ENCODE measurements at regions not wholly inside any gene's neighbourhood (a gene's known extent, or its start where the extent isn't known, plus 50 kb on each side); places are given as distances from the start of the nearest gene placed in this dataset.
A peak's percentile ranks its signal among the peaks of the same experiment; 100 is the strongest.

DNA sequence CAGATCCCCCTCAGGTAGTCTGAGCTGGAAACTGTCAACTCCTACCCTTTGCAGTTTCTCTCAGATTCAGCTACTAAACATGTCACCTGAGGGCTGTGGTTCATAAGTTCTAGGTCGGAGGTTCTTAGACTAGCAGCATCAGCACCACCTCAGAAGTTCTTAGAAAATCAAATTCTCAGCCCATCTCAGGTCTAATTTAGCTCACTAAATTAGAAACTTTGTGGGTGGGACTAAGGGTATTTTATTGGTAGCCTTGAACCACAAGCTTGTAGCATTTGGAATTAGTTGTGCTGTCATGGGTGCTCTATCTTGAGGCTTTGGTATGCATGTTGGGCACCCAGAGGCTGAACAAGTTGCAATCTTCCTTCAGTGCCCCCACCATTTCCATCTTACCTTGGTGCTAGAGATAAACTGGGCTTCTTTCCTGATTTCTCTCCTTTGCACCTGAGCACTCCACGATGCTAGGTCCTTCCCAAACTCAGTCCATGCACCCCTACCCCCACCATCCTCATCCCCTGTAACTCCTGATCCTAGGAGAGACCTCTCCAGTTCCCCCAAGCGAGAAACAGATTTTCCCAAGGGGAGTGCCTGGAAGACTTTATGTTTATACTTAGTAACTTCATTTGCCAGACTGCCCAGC, 54.2 kb downstream of the S1PR1 start:
- no peak for DNase-seq (ENCODE audit: low read depth in 2 of 2, low spot score in 1 of 2)

DNA sequence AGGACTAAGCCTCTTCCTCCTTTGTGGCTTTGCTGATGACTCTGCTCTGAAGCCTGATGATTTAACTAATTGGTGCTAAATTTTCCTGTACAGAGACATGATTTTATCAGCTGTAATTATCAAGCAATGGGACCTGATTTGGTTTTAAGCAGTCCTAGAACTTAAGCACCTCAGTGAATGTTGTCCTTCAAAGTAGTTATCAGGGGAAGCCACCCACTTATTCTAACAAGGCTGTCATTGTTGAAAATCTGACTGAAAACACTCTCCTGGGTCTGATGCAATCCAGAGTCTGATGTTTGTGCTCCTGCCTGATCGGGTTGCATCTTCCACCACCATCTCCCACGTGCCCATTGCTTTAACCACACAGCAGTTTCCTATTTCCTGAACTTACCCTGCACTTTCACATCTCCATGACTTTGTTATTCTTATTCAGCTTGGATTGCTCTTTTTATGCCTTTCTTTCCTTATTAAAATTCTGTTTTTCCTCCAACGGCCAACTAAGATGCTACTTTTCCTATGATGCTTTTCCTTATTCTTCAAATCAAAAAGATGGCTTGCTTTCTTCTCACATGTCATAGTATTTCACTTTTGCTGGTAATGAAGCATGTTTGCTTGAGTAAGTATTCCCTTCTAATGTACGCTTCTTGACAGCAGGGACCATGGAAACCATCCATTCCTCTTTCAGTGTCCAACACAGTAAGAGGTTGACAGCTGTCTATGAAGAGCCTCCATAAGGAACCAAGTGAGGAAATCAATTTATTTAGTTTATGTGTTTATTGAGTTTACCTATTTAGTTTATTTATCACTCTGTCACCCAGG, 55.0 kb downstream of the S1PR1 start:
- DNase-seq (ENCODE audit: low read depth in 2 of 2, low spot score in 1 of 2), result no peak

DNA sequence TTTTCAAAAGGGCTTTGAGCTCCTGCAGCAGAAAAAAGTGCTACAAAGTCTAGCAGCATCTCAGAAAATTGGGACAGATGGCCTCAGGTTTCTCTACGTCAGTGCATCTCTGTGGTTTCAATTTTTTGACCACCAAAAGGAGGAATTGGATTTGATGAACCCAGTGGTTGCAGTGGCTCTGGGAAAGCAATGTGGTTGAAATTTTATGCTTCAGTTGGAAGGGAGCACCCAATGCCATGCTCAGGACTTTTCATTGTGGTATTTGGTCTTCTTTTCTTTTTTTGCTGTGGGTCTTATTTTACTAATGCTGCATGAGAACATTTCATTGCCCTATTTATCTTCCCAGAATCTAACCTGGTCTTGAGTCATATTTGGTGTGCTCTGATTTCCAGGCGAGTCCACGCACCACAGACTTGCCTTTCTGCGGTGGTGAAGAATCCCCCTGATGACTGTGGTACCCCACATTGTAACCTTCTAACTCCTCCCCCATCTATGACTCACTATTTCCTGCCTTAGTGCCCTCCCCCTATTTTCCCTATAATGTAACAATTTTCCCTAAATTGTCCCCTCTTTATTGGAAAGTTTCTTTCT, 56.7 kb downstream of the S1PR1 start:
- peak in 1 of 2 donors; percentile 21 for DNase-seq (ENCODE audit: low read depth in 2 of 2, low spot score in 1 of 2)

DNA sequence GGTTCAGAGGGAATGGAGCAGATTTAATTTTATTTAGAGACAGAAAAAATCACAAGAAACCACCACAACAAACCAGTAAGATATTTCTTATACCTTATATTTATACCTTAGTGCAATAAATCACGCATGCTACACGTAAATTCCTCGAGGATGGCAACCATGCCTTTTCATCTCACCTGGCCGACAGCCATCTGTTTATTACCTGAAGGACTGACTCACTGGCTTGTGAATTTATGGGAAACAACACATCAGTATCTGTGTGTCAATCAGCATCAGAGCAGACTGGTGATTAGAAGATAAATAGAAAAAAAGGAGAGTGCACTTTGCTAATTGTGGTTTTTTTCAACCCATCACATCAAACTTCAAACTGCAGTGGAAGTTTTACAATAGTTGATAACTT, 58.4 kb downstream of the S1PR1 start:
- no peak for DNase-seq (ENCODE audit: low read depth in 2 of 2, low spot score in 1 of 2)

DNA sequence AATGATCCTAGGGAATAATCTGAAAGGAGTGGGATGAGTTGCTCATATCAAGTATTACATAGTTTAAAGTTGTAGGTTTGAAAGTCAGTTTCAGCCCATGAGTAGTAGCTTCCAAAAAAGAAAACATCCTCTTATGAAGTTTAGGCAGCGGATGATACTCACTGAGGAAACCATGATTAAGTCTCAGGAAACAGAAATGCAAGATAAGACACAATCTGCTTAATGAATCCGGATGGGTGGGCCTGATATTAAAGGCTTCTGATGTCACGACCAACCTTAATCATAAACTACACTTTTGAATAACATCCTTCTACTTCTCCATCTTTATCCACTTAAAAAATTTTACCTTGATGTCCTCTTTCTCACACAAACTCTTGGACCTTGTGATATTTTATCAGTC, 61.8 kb downstream of the S1PR1 start:
- DNase-seq (ENCODE audit: low read depth in 2 of 2, low spot score in 1 of 2), result no peak

DNA sequence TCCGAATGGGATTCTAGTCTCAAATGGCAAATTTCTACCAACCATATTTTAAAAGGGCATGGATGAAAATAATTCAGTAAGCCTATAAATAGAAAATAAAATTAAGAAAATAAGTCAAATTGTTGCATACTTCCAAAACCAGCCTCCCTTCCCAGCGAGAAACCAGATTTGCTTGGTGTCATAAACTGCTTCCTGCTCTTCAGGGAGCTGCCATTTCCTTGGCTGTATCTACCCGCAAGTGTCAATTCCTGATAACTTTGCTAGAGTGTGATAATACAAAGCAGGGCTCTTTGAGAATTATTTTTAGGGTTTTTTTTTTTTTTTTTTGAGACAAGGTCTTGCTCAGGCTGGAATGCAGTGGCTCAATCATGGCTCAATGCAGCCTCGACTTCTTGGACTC, 62.3 kb downstream of the S1PR1 start:
- DNase-seq (ENCODE audit: low read depth in 2 of 2, low spot score in 1 of 2), result no peak

DNA sequence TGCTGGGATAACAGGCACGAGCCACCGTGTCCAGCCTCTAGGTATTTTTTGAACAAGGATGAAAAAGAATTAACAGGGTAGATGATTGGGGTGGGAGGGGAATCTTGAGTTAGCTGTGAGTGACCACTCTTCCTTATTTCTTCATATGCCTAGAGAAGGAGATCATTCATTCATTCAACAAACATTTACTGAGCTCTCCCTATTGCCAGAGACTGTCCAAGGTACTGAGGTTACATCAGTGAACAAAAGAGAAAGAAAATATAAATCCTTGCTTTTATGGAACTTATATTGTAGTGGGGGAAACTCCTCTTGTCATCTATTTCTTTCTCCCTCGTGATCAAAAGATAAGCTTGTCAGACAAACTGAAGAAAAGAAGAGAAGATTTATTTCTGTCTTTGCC, 62.9 kb downstream of the S1PR1 start:
- DNase-seq (ENCODE audit: low read depth in 2 of 2, low spot score in 1 of 2), result no peak

DNA sequence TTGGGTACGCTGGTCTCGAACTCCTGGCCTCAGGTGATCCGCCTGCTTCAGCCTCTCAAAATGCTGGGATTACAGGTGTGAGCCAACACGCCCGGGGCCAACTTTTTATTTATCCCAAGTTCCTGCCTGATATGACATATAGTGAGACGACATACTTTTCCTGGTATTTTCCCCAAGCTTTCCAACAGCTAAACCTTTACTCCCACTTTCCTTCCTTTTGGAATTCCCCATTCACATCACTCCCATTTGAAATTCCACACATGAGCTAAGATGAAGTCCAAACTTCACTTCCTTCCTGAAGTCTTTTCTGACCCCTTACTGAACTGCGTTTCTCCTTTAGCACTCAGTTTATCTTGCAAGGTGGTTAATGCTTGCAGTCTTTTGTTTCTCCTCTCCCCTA, 64.1 kb downstream of the S1PR1 start:
- DNase-seq (ENCODE audit: low read depth in 2 of 2, low spot score in 1 of 2), result no peak

DNA sequence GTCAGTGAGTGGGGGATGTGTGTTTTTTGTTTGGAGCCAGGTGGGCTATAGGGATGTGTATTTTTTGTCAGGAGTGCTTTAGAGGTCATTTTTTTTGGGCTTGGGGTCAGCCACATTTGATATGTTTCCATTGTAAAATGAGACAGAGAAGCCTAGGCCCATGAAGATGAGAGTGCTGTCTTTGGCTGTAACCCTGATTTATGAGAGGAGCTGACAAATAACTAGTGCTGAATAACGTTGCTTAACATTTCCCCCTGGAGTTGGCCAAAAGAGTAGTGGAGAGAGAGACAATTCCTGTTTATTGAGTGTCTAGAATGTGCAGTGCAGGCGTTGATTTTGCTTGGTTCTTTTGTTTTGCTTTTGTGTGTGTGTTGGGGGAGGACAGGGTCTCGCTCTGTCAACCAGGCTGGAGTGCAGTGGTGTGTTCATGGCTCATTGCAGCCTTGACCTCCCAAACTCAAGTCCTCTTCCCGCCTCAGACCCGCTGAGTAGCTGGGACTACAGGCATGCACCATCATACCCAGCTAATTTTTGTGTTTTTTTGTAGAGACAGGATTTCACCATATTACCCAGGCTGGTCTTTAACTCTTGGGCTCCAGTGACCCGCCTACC, 64.7 kb downstream of the S1PR1 start:
- DNase-seq (ENCODE audit: low read depth in 2 of 2, low spot score in 1 of 2), result no peak

DNA sequence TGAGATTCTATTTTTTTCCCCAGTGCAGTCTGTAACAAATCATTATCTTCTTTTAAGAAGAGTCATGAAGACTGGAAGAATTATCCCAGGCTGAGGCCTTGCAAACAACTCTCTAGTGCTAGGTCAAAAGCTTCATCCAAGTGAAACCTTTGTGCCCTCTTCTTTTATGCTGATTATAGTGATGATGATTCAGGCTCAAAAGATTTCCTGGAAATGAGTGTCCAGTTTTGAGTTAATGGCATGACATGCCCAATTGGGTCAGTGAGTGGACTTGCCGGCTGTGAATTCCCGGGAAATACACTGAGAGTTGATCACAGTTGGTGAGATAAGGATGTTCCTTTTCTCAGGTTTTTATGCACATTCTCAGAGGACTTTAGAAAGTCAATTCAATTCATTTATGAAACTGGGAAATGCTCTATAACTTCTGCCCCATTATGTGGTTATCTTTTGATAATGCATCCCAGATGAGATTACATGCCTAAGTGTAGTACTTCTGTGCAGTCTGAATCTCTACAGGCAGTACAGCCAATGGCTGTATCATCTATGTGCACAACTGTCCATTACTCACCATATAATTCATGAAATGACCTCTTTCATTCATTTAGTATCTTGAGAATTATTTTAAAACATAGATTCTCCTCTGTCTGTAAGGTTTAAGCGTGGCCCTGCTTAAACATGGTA, 66.2 kb downstream of the S1PR1 start:
- DNase-seq (ENCODE audit: low read depth in 2 of 2, low spot score in 1 of 2), result no peak

DNA sequence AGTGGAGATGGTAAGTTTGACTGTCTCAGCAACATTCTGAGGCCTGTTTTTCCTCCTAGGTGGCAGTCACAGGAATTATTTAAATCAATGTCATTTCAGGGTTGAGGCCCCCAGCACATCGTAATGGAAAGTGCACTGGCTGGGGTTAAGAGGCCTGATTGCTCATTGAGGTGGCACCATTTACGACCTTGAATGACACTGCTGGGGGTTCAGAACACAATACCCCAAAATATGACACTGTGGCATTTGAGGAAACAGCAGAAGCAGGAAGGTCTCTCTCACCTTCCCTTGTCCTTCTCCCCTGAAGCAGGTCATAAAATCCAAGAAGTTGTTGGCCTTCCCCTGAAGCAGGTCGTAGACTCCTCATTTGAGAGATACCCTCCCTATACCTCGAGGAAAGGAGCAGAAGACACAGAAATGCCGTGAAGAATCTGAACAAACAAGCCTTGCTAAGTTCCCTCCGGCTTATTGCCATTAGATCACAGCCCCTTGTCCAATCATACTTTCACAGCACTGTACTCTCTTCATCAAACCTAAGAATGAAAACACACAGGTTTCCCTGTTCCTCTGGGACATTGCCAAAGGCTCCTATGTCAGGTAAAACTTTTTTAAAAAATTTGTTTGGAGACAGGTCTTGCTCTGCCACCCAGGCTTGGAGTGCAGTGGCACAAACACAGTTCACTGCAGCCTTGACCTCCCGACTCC, 71.3 kb downstream of the S1PR1 start:
- no peak for DNase-seq (ENCODE audit: low read depth in 2 of 2, low spot score in 1 of 2)

DNA sequence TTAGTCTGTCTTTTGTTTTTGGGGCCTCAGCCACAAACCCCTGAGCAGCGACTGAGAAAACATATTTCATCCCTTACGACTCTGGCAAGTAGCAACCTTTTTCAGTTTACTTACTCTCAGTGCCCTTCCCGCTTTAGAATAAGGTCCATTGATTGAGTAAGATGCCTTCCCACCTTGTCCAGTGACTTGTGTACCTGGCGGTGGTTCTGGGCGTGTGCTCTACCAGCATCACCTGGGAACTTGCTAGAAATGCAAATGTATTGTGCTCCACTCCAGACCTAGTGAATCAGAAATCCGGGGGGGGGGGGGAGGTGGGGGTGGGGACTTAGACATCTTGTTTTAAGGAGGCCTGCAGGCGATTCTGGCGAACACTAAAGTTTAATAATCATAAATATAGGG, 72.1 kb downstream of the S1PR1 start:
- DNase-seq (ENCODE audit: low read depth in 2 of 2, low spot score in 1 of 2), result no peak

DNA sequence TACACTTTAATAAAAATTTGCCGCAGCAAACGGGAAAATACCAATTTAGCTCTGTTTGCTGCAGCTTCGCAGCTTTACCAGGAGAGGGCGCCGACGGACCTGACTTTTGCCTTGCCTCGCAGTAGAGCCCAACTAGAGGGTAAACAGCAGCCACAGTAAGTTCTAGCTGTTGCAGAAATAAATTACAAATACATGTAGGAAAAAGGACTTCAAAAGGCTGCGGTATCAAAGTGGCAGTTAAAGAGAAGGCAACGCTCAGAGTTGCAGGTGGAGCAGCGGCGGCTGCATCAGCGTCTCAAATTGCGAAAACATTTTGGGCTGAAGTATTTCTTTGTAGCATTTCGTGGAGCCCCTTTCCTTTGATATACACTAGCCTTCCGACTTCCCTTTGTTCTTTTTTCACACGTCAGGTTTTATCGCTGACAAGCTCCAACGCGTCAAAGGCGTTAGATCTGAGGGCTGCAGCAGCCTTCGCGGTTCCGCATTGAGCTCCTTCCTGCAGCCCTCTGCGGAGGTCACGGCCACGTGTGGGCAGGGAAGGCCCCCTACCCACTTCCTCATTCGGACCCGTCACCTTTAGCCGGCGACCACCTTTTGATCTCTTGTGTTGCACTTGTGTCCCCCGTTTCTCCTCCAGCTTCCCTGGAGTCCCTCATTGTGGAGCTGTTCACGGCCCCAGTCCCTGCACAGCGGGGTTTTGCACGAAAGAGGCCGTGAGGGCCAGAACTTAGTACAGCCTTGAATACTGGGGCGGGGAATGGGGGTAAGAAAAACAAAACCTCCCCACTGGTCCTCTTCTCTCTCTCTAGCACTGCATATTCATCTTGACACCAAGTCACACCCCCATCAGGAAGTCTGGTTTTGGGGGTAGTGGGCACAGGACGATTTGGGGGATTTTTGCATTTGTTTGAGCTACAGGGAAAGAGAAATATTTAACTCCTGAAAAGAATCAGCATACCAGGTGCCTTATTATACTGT, 72.8 kb downstream of the S1PR1 start:
- peak; percentile 31 to 45 for DNase-seq (ENCODE audit: low read depth in 2 of 2, low spot score in 1 of 2)

DNA sequence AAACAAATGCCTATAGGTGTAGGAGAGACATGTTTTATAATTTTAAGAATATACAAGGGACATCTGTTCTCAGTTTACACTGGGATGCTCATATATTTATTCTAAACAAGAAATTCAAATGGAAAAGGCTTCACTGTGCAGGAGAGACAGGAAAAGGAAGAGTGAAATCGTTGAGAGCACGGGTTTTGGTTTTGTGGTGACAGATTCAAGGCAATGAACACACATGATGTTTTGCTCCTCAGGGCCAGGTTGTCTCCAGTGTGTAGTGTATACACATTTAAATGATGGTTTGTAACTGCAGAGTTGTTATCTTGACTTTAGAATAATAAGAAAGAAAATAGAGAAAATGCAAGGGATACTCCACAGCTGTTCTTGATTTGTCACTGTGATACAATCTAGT, 73.7 kb downstream of the S1PR1 start:
- no peak for DNase-seq (ENCODE audit: low read depth in 2 of 2, low spot score in 1 of 2)

DNA sequence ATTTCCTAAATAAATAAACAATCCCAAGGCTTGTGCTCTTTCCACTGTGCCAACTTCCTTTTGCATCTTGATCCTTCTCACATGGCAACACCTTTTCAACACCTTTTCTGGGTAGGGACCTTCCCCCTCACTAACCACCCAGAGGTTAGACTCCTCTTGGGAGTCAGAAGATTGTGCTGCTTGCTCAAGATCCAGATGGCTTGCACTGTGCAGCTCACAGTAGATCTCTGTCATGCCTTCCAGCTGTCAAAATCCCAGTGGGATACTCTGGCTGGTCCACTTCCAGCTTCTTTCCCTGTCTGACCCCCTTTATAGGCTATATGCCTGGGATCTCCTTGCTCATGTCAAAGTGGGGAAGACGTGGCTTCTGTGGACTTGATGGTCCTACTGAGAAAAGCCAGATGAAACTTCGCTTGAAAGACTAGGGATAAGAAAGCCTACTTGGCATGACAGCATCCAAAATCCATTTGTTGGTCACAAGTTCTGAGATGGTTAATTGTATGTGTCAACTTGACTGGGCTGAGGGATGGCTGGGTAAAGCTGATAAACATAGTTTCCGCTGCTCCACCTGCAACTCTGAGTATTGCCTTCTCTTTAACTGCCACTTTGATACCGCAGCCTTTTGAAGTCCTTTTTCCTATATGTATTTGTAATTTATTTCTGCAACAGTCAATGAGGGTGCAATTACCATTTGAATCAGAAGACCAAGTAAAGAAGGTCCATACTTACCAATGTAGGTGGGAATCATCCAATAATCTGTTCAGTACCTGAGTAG, 74.5 kb downstream of the S1PR1 start:
- no peak for DNase-seq (ENCODE audit: low read depth in 2 of 2, low spot score in 1 of 2)

DNA sequence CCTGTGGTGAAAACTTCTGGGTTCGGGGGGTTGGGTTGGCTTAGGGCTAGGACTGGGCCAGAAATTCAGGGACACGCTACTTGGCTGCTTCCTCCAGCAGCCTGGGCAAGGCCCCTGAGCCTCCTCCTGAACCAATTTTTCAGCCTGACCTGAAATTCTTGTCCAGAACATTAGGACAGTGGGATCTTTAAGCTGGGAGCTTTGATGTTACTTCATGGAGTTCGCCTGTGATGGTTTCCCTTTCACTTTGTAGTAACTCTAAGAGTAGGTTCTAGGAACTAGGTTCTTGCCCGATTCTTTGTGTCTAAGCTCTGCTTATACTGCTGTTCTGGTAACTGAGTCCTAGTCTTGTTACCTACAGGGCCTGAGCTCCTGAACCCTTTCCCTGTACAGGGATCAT, 75.3 kb downstream of the S1PR1 start:
- DNase-seq (ENCODE audit: low read depth in 2 of 2, low spot score in 1 of 2), result no peak

DNA sequence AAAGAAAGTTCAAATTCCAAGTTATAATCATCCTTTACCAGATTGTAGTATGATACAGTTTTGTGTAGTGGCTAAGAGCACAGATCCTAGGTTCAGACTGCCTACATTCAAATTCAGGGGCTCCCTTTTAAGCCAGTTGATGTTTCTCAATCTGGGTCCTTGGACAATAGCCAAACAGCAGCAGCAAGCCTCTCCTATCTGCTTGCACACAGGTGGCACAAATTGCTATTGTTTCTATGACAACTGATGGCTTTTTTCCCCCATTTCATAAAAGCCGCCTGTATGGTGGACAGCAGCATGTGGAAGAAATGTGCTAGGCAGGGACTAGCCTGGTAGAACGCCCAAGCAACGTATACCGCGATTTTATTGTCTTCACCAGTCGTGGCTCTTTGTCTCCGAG, 76.5 kb downstream of the S1PR1 start:
- no peak for DNase-seq (ENCODE audit: low read depth in 2 of 2, low spot score in 1 of 2)

DNA sequence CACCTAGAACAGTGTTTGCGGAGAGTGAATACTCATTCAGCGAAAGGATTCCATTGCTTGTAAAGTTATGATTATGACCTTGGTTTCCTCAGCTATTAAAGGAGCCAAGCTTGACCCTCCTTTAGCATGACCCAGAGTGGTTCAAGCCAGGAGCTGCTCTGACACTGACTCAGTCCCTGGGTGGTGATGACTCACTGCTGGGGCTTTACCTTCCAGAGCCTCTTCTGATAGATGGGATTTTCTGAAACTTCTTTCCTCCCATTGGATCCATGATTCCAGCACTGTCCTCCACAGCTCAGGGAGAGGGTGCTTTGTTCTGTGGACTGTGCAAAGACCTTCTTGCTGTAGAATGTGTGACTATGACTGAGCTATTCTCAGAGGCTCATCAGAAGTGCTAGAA, 77.4 kb downstream of the S1PR1 start:
- no peak for DNase-seq (ENCODE audit: low read depth in 2 of 2, low spot score in 1 of 2)

DNA sequence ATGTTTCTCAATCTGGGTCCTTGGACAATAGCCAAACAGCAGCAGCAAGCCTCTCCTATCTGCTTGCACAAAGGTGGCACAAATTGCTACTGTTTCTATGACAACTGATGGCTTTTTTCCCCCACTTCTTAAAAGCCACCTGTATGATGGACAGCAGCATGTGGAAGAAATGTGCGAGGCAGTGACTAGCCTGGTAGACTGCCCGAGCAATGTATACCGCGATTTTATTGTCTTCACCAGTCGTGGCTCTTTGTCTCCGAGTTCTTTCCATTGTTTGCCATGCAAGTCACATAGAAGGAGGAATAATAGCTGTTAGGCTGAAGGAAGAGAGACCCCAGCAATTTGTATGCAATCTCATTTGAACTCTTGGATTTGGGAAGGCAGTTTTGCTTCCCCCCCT, 79.4 kb downstream of the S1PR1 start:
- no peak for DNase-seq (ENCODE audit: low read depth in 2 of 2, low spot score in 1 of 2)

Measured in stimulated activated CD8-positive, alpha-beta memory T cell treated with anti-CD3 and anti-CD28 coated beads, Interleukin-4, amount 100 ng/mL, for 4 hours (primary cell).